Medulla oblongata (tissue), 1 donor: ENCODE measurements at regions not wholly inside any gene's neighbourhood (a gene's known extent, or its start where the extent isn't known, plus 50 kb on each side); places are given as distances from the start of the nearest gene placed in this dataset.
"Not testable (repeated sequence)": the region's sequence is repeated elsewhere in the genome, so short reads cannot be mapped to it uniquely, and the experiment has no call there.

Experiments used
- DNase-seq: peaks from one replicate; pipeline ENCODE4 v3.0.0-alpha.2; 2015; ENCODE audit errors: extremely low spot score

GRCh38 chr5:84790406-84790805, 405.7 kb upstream of the EDIL3 start:
- DNase-seq, result no peak

- DNase-seq, result no peak
Measured at GRCh38 chr5:84783003-84783402, 398.3 kb upstream of the EDIL3 start.

GRCh38 chr5:84779186-84779585, 394.5 kb upstream of the EDIL3 start:
- peak; percentile 3 for DNase-seq

GRCh38 chr5:84764227-84764626, 379.5 kb upstream of the EDIL3 start:
- DNase-seq, result no peak

- DNase-seq, result no peak
Measured at GRCh38 chr5:84758008-84758407, 373.3 kb upstream of the EDIL3 start.

- no peak for DNase-seq
Measured at GRCh38 chr5:84752780-84753179, 368.1 kb upstream of the EDIL3 start.

- DNase-seq, result no peak
Measured at GRCh38 chr5:84748313-84748712, 363.6 kb upstream of the EDIL3 start.

GRCh38 chr5:84746280-84746679, 361.6 kb upstream of the EDIL3 start:
- not testable (repeated sequence) for DNase-seq

GRCh38 chr5:84741056-84741455, 356.4 kb upstream of the EDIL3 start:
- no peak for DNase-seq

GRCh38 chr5:84729326-84729725, 344.6 kb upstream of the EDIL3 start:
- peak; percentile 75 for DNase-seq

- no peak for DNase-seq
Measured at GRCh38 chr5:84727708-84728107, 343.0 kb upstream of the EDIL3 start.

GRCh38 chr5:84725946-84726570, 341.4 kb upstream of the EDIL3 start:
- DNase-seq, result no peak

GRCh38 chr5:84724683-84725082, 340.0 kb upstream of the EDIL3 start:
- DNase-seq, result no peak

- no peak for DNase-seq
Measured at GRCh38 chr5:84724181-84724580, 339.5 kb upstream of the EDIL3 start.

GRCh38 chr5:84718377-84718776, 333.7 kb upstream of the EDIL3 start:
- no peak for DNase-seq

- no peak for DNase-seq
Measured at GRCh38 chr5:84715686-84716085, 331.0 kb upstream of the EDIL3 start.

GRCh38 chr5:84715091-84715490, 330.4 kb upstream of the EDIL3 start:
- no peak for DNase-seq

- no peak for DNase-seq
Measured at GRCh38 chr5:84709075-84709474, 324.4 kb upstream of the EDIL3 start.

- DNase-seq, result no peak
Measured at GRCh38 chr5:84706678-84707641, 322.3 kb upstream of the EDIL3 start.

- not testable (repeated sequence) for DNase-seq
Measured at GRCh38 chr5:84700545-84700944, 315.9 kb upstream of the EDIL3 start.

GRCh38 chr5:84696651-84697050, 312.0 kb upstream of the EDIL3 start:
- DNase-seq, result no peak

GRCh38 chr5:84695330-84695729, 310.6 kb upstream of the EDIL3 start:
- DNase-seq, result no peak

- DNase-seq, result peak; percentile 20
Measured at GRCh38 chr5:84693256-84693655, 308.6 kb upstream of the EDIL3 start.
